Skin epidermis (tissue), 12 donors: ENCODE measurements at regions not wholly inside any gene's neighbourhood (a gene's known extent, or its start where the extent isn't known, plus 50 kb on each side); places are given as distances from the start of the nearest gene placed in this dataset.
"Not testable (repeated sequence)": the region's sequence is repeated elsewhere in the genome, so short reads cannot be mapped to it uniquely, and the experiment has no call there.

Experiments used
- H3K27ac ChIP-seq, 21 experiments: fragments of 200-600 bp; sonication (generic) in 11 of 21; one replicate each; pipeline ENCODE4 v1.5.0; 2020; ENCODE audit warnings: mild to moderate bottlenecking in 3 of 21, inconsistent platforms in 2 of 21, moderate library complexity in 2 of 21
- H3K4me3 ChIP-seq, 7 experiments: fragments of 200-600 bp; sonication (generic) in 2 of 7; one replicate each; pipeline ENCODE4 v1.5.0; 2020; ENCODE audit warnings: inconsistent platforms in 2 of 7, mild to moderate bottlenecking in 2 of 7, moderate library complexity in 1 of 7

DNA sequence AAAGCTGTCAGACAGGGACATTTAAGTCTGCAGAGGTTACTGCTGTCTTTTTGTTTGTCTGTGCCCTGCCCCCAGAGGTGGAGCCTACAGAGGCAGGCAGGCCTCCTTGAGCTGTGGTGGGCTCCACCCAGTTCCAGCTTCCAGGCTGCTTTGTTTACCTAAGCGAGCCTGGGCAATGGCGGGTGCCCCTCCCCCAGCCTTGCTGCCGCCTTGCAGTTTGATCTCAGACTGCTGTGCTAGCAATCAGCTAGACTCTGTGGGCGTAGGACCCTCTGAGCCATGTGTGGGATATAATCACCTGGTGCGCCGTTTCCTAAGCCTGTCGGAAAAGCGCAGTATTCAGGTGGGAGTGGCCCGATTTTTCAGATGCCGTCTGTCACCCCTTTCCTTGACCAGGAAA is 66.7 kb upstream of the TMEM229A start:
- not testable (repeated sequence) for H3K4me3 ChIP-seq, H3K27ac ChIP-seq

DNA sequence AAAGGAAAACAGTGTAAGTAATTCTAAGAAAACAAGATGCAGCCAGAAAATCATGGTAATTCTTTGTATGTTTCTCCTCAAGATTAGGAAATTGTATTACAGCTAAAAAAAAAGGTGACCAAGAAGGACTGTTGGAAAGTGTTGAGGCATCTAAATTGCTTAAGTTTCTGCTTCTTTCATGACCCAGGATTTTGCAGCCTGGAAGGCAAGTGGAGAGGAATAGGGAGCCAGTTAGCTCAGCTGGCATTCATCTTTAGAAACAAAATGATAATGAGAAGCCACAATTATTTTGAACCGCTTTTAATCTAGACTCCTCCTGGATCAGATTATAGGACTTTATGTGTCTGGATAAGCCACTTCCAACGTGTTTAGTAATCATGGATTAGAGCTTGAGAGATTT is 56.8 kb upstream of the TMEM229A start:
- H3K4me3 ChIP-seq: no peak overlapping the region
- H3K27ac ChIP-seq: no peak overlapping the region

DNA sequence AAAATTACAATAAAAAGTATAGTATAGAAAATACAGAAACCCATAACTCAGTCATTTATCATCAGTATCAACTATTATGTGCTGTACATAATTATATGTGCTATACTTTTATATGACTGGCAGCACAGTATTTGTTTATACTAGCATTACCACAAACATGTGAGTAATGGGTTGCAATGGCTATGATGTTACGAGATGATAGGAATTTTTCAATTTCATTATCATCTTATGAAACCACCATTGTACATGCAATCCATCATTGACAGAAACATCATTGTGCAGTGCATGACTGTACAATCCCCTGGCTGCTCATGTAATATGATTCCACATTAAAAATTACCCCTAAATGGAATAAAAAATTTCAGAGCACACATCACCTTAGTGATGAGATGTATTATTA is 55.7 kb upstream of the TMEM229A start:
- no peak overlapping the region for H3K27ac ChIP-seq
- H3K4me3 ChIP-seq: no peak overlapping the region

DNA sequence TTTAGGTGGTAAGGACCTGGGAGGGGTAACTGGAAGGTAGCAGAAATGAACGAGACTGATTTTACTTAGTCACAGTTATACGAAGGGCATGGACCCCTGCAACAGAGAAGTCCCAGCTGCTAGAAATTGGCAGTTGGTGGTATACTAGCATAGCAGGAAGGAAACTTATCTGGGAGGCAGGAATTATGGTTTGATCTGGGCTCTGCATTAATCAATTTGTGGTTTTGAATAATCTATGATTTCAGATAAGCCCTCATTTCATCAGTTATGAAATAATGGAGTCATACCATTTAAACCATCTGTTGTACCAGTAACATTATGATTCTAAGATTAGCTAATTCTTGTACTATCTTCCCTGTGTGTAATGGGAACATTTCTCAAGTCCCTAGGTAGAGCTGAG is 54.0 kb upstream of the TMEM229A start:
- Histone ChIP-seq H3K27ac (no peak overlapping the region), H3K4me3 (no peak overlapping the region)

GRCh38 chr7:124085179-124085578 is 52.3 kb upstream of the TMEM229A start:
- no peak overlapping the region for H3K4me3 ChIP-seq
- H3K27ac ChIP-seq: no peak overlapping the region

- Histone ChIP-seq H3K27ac (no peak overlapping the region), H3K4me3 (no peak overlapping the region)
Observed at GRCh38 chr7:124084024-124084423, 51.2 kb upstream of the TMEM229A start.
